ENCODE measurements at regions not wholly inside any gene's neighbourhood (a gene's known extent, or its start where the extent isn't known, plus 50 kb on each side); places are given as distances from the start of the nearest gene placed in this dataset.
"Not testable (repeated sequence)": the region's sequence is repeated elsewhere in the genome, so short reads cannot be mapped to it uniquely, and the experiment has no call there.

DNA sequence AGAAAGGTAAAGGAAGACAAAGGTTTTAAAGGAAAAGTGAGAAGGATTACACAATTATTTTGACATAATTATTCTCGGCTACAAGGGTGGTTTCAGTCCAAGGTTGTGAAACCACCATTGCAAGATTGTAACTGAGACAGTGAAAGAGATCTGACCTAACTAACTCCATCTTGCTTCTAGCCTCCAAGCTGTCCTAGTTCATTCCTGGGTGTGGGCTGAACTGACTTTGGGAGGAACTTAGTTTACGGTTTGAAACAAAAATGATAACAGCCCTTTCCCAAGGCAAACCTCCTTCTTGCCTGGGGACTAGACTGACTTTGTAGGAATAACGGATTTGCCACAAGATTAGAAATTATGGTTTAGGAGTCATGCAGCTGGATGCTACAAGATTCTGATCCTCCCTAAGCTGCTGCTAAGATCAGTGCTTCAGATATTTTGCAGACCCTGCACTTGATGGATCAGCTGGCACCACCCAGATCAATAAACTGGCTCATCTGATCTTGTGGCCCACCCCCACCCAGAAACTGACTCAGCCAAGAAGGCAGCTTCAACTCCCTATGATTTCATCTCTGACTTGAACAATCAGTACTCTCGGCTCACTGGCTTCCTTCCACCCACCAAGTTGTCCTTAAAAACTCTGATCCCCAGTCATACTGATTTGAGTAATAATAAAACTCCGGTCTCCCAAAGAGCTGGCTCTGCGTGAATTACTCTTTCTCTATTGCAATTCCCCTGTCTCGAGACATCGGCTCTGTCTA is 57.7 kb upstream of the AADACL2 start:
- intact Hi-C loops (cut with DNase I) = no loop called here
- ATAC-seq = no peak
- DNase-seq (ENCODE audit: missing footprints) = no peak

DNA sequence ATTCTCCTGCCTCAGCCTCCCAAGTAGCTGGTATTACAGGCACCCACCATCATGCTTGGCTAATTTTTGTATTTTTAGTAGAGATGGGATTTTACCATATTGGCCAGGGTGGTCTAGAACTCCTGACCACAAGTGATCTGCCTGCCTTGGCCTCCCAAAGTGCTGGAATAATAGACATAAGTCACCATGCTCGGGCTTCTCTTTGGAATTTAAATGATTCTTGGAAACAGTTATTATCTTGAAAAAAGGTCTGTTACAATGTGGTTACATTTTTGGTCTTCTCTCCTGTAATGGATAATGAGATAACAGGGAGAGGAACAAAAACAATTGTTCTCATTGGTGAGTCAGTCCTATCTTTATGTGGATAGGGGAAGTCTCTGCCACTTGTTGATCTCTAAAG is 59.8 kb upstream of the AADACL2 start:
- ATAC-seq (no peak), DNase-seq (ENCODE audit: missing footprints) (no peak)
- intact Hi-C loops (cut with DNase I) = no loop called here

DNA sequence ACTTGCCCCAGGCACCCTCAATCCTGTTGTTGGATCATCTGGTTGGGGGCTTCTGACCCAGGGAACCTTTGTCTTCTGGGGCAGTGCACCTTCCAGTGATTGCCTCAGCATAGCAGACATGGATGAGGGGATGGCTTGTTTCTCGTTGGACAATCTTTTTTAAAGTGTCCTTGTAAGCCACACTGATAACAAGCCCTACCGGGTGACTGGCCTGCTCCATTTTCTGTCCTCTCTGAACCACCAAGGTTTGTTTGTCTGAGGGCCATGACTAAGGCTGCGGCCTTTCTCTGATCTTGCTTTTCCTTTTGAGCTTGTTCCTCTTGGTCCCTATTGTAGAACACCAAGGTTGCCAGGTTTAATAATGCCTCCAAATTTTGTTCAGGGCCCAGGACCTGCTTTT is 66.0 kb upstream of the AADACL2 start:
- ATAC-seq; DNase-seq (ENCODE audit: missing footprints); intact Hi-C loops (cut with DNase I): not testable (repeated sequence)

- ATAC-seq (no peak), DNase-seq (ENCODE audit: missing footprints) (no peak)
- intact Hi-C loops (cut with DNase I) = no loop called here
Observed at GRCh38 chr3:151660885-151661284, 72.8 kb upstream of the AADACL2 start.

DNA sequence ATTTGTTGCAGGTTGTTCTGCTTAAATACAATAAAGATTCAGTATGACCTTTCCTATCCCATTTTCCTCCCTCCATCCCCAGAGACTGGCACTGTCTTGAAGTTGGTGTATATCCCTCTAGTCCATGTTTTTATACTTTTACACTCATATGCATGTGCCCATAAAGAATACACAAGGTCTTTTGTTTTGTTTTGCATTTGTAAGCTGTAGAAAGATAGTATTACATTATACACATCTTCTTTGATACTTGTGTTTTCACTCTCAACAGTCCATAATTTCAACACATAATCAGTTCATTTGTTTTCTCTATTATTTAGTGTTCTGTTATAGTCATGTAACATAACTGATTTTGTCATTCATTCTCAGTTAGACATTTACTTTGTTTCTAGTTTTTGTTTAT is 88.7 kb upstream of the AADACL2 start:
- intact Hi-C loops (cut with DNase I) = no loop called here
- ATAC-seq = no peak
- no peak for DNase-seq (ENCODE audit: missing footprints)

- intact Hi-C loops (cut with DNase I) = no loop called here
- ATAC-seq (no peak), DNase-seq (ENCODE audit: missing footprints) (no peak)
Observed at GRCh38 chr3:151644020-151644620, 89.6 kb upstream of the AADACL2 start.

DNA sequence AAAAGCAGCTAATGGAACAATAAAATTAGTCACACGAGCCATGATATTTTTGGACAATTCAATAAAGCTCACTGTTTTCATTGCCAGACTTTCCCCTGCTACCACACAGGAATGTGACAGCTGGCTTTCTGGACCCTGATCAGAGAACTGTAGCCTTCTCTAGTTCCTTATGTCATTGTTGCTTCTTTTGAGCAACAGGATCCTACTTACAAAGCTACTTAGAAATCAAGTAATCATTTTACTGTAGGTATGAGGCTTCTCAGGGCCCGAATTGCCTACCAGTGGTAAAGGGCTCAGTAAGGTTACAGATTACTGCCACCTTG is 94.3 kb upstream of the AADACL2 start:
- intact Hi-C loops (cut with DNase I) = no loop called here
- ATAC-seq = no peak

DNA sequence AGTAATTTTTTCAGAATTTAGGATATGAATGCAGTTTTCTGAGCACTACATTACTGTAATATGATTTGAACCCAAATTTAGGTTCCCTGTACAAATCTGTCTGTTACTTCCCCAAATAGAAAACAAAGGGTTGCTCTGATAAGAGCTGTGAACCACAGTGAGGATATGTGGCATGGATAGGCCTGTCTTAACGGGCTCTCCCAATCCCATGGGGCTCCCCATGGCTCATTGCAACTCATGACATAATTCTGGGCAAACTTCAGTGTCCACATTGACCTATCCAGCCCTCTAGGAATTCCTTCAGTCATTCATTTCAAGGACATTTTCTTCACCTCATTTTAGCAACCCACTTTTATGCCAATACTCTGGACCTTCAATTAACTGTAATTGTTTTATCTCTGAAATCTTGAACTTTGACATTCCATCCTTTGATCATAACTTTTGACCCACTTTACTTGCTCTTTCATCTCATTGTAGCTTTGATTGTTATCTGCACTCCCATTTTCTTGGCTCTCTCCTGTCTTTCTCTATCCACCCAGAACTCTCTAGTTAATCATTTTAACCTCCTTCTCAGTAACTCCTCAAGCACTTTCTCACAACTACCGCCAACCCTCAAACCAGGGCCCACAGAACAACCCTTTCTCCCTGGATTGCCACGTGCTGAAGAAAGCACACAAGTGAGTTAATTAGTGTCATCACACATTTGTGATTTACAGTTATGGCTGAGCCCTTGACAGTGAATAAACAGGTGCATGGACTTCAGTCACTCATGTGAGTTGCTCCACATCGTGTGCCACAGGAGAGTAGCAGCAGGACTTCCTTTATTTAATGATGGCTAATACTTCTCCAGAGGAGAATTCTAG is 94.9 kb upstream of the AADACL2 start:
- peak; percentile 46 for ATAC-seq
- no peak for DNase-seq (ENCODE audit: missing footprints)
- intact Hi-C loops (cut with DNase I) = no loop called here

More for the DNA sequence above, 94.3 kb upstream of the AADACL2 start:
- DNase-seq (ENCODE audit: missing footprints) = no peak

DNA sequence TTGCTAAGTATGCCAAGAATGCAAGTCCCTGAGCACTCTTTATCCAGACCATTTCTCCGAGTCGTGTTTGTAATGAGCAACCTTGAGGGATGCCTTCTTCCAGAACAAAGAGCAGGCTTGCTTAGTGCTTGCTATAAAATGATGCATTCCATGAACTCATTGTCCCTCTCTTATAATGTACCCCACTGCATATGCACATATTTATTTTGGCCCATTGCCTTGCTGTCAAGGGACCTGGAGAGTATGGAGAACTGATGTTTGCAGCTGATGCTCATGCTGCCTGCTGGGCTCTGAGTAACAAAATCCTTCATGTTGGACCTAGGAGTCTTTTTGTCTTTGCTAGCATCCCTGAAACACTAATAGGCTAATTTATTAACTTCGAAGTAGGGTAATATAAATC is 97.8 kb upstream of the AADACL2 start:
- intact Hi-C loops (cut with DNase I) = no loop called here

DNA sequence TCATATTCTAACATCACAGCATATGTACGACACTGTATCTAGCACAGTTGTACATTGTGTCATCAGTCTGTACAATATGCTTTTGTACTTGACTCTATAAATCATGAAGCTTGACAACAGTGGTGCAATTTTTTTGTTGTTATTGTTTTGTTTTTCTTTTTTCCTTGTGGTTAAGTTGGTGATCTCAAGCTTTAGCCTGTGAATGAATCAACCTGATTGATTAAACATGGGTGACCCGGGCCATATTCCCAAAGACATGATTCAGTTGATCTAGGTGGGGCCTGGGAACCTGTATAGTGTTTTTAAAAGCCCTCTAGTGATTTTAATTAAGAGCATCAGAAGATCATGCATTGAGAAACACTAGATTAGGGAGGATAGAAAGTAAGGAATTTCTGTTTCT is 101.8 kb upstream of the AADACL2 start:
- ATAC-seq = no peak
- intact Hi-C loops (cut with DNase I) = no loop called here

More for the DNA sequence above, 97.8 kb upstream of the AADACL2 start:
- ATAC-seq = no peak
- no peak for DNase-seq (ENCODE audit: missing footprints)

GRCh38 chr3:151630938-151631441 is 102.7 kb upstream of the AADACL2 start:
- intact Hi-C loops (cut with DNase I) = no loop called here
- DNase-seq (ENCODE audit: missing footprints) (no peak), ATAC-seq (peak; percentile 67)

More for the DNA sequence above, 101.8 kb upstream of the AADACL2 start:
- no peak for DNase-seq (ENCODE audit: missing footprints)

DNA sequence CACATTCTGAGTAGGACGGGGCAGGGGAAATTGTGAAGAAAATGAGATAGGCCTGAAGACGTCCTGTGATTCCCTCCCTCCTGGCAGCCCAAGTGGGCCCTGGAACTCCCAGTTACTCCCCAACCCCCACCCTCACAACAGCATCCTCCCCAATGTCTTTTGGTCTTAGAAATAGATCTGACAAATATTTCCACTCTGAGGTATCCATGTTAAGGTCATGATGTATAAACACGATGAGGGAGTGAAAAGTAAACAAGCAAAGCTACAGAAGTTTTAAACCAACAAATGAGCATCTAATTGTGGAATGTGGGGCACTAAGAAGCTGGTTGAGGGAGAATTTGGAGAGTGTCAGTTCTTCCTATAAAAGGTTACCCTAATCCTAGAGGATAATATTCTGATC is 103.7 kb upstream of the AADACL2 start:
- no peak for DNase-seq (ENCODE audit: missing footprints)
- ATAC-seq = no peak
- intact Hi-C loops (cut with DNase I) = no loop called here

DNA sequence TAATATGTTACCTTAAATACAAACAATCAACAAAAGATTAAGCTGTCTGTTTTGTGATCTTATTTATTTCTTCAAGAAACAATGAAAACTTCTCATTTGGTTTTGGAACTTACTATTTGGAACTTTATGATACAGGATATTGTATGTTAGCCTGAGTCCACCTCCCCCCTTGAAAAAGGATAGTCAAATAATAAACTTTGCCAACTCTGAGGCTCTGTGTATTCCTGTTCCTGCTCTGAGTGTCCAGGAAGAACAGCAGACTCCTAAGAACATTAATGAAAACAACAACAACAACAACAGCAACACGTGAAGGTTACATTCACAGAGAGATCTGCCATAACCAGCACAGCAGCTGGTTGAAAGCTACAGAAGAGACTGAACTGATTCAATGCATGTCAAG is 108.1 kb upstream of the AADACL2 start:
- intact Hi-C loops (cut with DNase I) = no loop called here
- ATAC-seq (no peak), DNase-seq (ENCODE audit: missing footprints) (no peak)

DNA sequence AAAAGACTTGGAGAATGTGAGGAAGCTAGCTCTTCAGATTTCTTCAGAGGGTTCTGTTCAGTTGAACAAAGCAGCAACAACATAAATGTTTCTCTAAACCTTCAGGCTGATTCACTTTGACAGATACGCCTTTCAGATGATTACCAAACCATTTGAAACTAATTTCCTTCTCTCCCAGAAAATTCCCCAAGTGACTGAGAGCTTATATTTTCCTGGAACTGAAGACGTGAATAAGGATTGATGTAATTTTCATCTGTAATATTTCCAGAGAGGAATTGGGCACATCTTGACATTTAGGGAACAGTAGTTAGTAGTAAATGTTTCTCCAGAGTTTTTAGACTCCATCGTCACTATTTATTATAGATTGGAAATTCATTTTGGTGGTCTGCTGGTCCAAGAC is 108.6 kb upstream of the AADACL2 start:
- intact Hi-C loops (cut with DNase I) = no loop called here
- ATAC-seq (no peak), DNase-seq (ENCODE audit: missing footprints) (no peak)

DNA sequence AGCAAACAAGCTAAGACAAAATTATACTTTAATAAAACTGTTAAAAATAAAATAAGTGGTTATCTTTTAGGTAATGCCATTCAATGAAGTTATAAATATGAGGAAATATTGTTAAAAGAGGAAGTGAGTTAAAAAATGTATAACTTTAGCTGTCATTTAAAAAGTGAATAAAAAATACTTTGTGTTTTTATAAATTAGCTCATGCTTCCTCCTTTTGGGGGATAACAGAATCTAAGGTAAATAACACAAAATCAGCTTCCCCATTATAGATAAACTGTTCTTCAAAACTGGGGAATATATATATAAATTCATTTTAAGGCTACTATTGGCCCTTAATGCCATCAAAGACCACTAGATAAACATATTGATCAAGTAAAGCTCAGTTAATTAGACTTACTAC is 113.7 kb upstream of the AADACL2 start:
- ATAC-seq (no peak), DNase-seq (ENCODE audit: missing footprints) (no peak)
- intact Hi-C loops (cut with DNase I) = no loop called here

- ATAC-seq = no peak
- intact Hi-C loops (cut with DNase I) = no loop called here
- no peak for DNase-seq (ENCODE audit: missing footprints)
Observed at GRCh38 chr3:151615464-151615863, 118.3 kb upstream of the AADACL2 start.

DNA sequence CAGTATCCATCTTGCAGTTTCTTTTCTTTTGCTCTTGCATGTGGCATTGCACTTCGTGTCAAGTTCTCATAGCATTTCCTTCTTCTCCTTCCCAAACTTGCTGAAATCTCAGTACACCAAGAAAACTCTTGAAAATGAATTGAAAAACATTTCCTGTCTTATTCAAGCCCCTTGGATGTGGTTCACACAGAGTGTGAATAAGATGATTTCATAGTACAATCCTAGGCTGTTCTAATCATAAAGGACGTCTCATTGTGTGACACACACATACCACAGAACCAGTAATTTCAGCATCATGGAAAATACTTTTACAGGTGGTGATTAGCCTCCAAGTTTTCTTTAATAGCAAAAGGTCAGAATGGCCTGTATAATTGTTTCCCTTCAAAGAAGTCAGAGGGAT is 121.6 kb upstream of the AADACL2 start:
- intact Hi-C loops (cut with DNase I) = no loop called here
- DNase-seq (ENCODE audit: missing footprints) (no peak), ATAC-seq (no peak)

DNA sequence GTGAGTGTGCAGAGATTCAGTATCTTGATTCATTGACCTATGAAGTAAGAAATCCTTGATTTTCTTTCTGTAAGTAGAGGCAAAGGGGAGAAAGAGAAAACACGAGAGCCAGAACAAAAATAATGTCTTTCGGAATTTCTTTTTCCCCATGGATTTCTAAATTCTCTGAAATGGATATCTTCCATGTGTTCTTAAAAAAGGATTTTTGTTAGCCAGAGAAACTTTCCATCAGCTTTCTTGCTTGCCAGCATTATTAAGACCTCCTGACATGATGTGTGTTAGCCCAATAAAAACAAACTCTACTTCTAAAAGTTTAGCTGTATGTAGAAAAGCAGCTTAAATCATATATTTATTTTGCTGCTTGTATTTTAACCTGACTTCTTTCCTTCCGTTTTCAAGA is 122.3 kb upstream of the AADACL2 start:
- intact Hi-C loops (cut with DNase I) = no loop called here
- DNase-seq (ENCODE audit: missing footprints) (no peak), ATAC-seq (peak; percentile 57)

DNA sequence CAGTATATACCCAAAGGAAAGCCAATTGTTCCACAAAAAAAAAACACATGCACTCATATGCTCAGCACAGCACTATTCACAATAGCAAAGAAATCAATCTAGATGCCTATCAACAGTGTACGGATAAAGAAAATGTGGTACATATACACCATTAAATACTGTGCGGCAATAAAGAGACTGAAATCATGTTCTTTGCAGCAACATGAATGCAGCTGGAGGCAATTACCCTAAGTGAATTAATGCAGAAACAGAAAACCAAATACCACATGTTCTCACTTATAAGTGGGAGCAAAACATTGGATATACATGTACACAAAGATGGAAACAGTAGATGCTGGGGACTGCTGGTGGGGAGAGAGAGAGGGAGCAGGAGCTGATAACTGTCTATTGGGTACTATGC is 124.2 kb upstream of the AADACL2 start:
- DNase-seq (ENCODE audit: missing footprints) = no peak
- no peak for ATAC-seq
- intact Hi-C loops (cut with DNase I) = no loop called here

DNA sequence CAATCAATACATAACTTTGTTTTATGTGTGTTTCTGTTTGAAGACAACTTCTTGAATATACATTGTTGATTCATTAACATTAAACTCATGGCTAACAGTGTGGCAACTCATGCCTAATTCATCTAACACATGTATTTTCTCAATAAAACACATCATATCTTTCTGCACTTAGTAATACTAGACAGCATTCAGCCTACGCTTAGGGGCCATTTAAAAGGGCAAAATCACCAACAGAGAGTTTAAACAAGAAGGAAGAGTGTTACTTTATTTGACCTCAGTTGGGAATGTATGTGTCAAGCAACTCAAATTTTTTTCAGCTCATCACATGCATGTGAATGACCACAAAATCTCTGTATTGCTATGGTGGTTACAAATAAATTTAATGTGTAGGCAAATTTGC is 128.8 kb upstream of the AADACL2 start:
- no peak for ATAC-seq
- DNase-seq (ENCODE audit: missing footprints) = no peak
- intact Hi-C loops (cut with DNase I) = no loop called here

All from Right ventricle myocardium inferior (tissue), 1 donor.